Loucy (cell line): ENCODE measurements at regions not wholly inside any gene's neighbourhood (a gene's known extent, or its start where the extent isn't known, plus 50 kb on each side); places are given as distances from the start of the nearest gene placed in this dataset.

Experiments used
- H2AFZ ChIP-seq: fragments of 200-600 bp; sonication (generic); 2 replicates; pipeline ENCODE4 v1.6.0; 2016; ENCODE audit warnings: antibody characterized with exemption, mild to moderate bottlenecking, low read length, moderate library complexity
- H3F3A ChIP-seq: fragments of 200-600 bp; 2 replicates; pipeline ENCODE4 v1.6.0; 2016; ENCODE audit warnings: antibody characterized with exemption, low read depth, mild to moderate bottlenecking
- H3K27me3 ChIP-seq: fragments of 200-600 bp; sonication (generic); 2 replicates; pipeline ENCODE4 v1.6.1; 2014; ENCODE audit warnings: low read length, mild to moderate bottlenecking; ENCODE audit not compliant: insufficient read depth, poor library complexity, severe bottlenecking
- H3K36me3 ChIP-seq: fragments of 200-600 bp; sonication (generic); 2 replicates; pipeline ENCODE4 v1.6.1; 2016; ENCODE audit warnings: low read length; ENCODE audit not compliant: insufficient read depth
- H3K4me1 ChIP-seq: fragments of 200-600 bp; sonication (generic); 2 replicates; pipeline ENCODE4 v1.5.1; 2014; ENCODE audit warnings: low read length, mild to moderate bottlenecking; ENCODE audit not compliant: insufficient read depth, poor library complexity, severe bottlenecking
- H3K4me2 ChIP-seq: fragments of 200-600 bp; sonication (generic); 2 replicates; pipeline ENCODE4 v1.6.0; 2014; ENCODE audit warnings: antibody characterized with exemption, low read length, low read depth, mild to moderate bottlenecking; ENCODE audit not compliant: poor library complexity, severe bottlenecking
- H3K4me3 ChIP-seq: fragments of 200-600 bp; sonication (generic); 2 replicates; pipeline ENCODE4 v1.5.1; 2014; ENCODE audit warnings: low read length, mild to moderate bottlenecking, mixed read lengths; ENCODE audit not compliant: poor library complexity, severe bottlenecking
- H3K79me2 ChIP-seq: fragments of 200-600 bp; sonication (generic); 2 replicates; pipeline ENCODE4 v1.6.1; 2014; ENCODE audit warnings: low read length; ENCODE audit not compliant: insufficient read depth
- H3K9ac ChIP-seq: fragments of 200-600 bp; sonication (generic); 2 replicates; pipeline ENCODE4 v1.6.0; 2014; ENCODE audit warnings: mild to moderate bottlenecking, low read depth, low read length, moderate library complexity; ENCODE audit not compliant: poor library complexity, severe bottlenecking
- H3K9me2 ChIP-seq: fragments of 200-600 bp; sonication (generic); replicated peaks from 2 replicates; pipeline ENCODE4 v1.6.1; 2016; ENCODE audit warnings: low read depth, low read length, mixed read lengths
- H3K9me3 ChIP-seq: fragments of 200-600 bp; sonication (generic); 2 replicates; pipeline ENCODE4 v1.6.1; 2014; ENCODE audit warnings: mild to moderate bottlenecking, antibody characterized with exemption, low read length, low read depth; ENCODE audit not compliant: insufficient read depth
- H4K20me1 ChIP-seq: fragments of 200-600 bp; sonication (generic); 2 replicates; pipeline ENCODE4 v1.6.0; 2014; ENCODE audit warnings: antibody characterized with exemption, low read length, mild to moderate bottlenecking; ENCODE audit not compliant: insufficient read depth, poor library complexity, severe bottlenecking
- CTCF ChIP-seq: fragments of 200-600 bp; sonication (generic); conservative IDR thresholded peaks from 2 replicates; pipeline ENCODE4 v1.5.1; 2014; ENCODE audit warnings: mild to moderate bottlenecking, antibody characterized with exemption, low read length
- EZH2phosphoT487 ChIP-seq: fragments of 200-600 bp; IDR thresholded peaks from 2 replicates; pipeline ENCODE4 v1.6.1; 2018; ENCODE audit warnings: antibody characterized with exemption, mild to moderate bottlenecking, moderate library complexity, borderline replicate concordance

- Histone ChIP-seq H3K9ac (no peak overlapping the region), H3K9me2 (no peaks in the 10 kb centered on the region; the same call in 1 of the 2 replicates), H3K9me3 (no peaks in the 10 kb centered on the region), H2AFZ (no peak overlapping the region), H3K79me2 (no peaks in the 10 kb centered on the region), H3K4me2 (no peak overlapping the region), H3K4me1 (no peaks in the 10 kb centered on the region), H3K4me3 (no peak overlapping the region), H3K27me3 (no peaks in the 10 kb centered on the region), H4K20me1 (no peaks in the 10 kb centered on the region), H3F3A (no peaks in the 10 kb centered on the region), H3K36me3 (no peaks in the 10 kb centered on the region)
- TF ChIP-seq CTCF (no peak), EZH2phosphoT487 (no peak)
These were observed 503.9 kb downstream of the KIF20B start for GRCh38 chr10:90205340-90205739.

GRCh38 chr10:90213346-90213745, 512.0 kb downstream of the KIF20B start:
- H3K4me1 ChIP-seq = no peaks in the 10 kb centered on the region
- no peak overlapping the region for H3K4me3 ChIP-seq
- TF ChIP-seq EZH2phosphoT487 = no peak
- no peak for TF ChIP-seq CTCF
- H3K4me2 ChIP-seq = no peak overlapping the region
- no peaks in the 10 kb centered on the region for H4K20me1 ChIP-seq
- H3K9me2 ChIP-seq = no peaks in the 10 kb centered on the region
- no peaks in the 10 kb centered on the region for H3F3A ChIP-seq
- no peak overlapping the region for H3K9ac ChIP-seq
- no peak overlapping the region for H2AFZ ChIP-seq
- no peaks in the 10 kb centered on the region for H3K27me3 ChIP-seq
- no peaks in the 10 kb centered on the region for H3K36me3 ChIP-seq
- H3K9me3 ChIP-seq = no peaks in the 10 kb centered on the region
- no peaks in the 10 kb centered on the region for H3K79me2 ChIP-seq

GRCh38 chr10:90218846-90219245, 517.5 kb downstream of the KIF20B start:
- Histone ChIP-seq H3K9me2 (no peaks in the 10 kb centered on the region; the same call in 1 of the 2 replicates), H3K9ac (no peak overlapping the region), H3F3A (no peaks in the 10 kb centered on the region), H3K4me2 (no peak overlapping the region), H4K20me1 (no peaks in the 10 kb centered on the region), H3K4me1 (no peaks in the 10 kb centered on the region), H3K27me3 (no peaks in the 10 kb centered on the region), H3K79me2 (no peaks in the 10 kb centered on the region), H3K9me3 (no peaks in the 10 kb centered on the region), H3K36me3 (no peaks in the 10 kb centered on the region), H3K4me3 (no peak overlapping the region), H2AFZ (no peak overlapping the region)
- TF ChIP-seq EZH2phosphoT487 (no peak), CTCF (no peak)
